SK-N-MC (cell line): ENCODE measurements at regions not wholly inside any gene's neighbourhood (a gene's known extent, or its start where the extent isn't known, plus 50 kb on each side); places are given as distances from the start of the nearest gene placed in this dataset.

Source experiments
- DNase-seq: peaks from one replicate; pipeline ENCODE4 v3.0.0-alpha.2; 2011; ENCODE audit warnings: low read depth, low spot score
- H3K27ac ChIP-seq: fragments of 200-600 bp; sonication (generic); 2 replicates; pipeline ENCODE4 v1.5.1; 2016; ENCODE audit warnings: mixed run types
- H3K36me3 ChIP-seq: fragments of 200-600 bp; sonication (generic); 2 replicates; pipeline ENCODE4 v1.6.1; 2017; ENCODE audit warnings: antibody characterized with exemption, low read length, mixed read lengths; ENCODE audit not compliant: insufficient read depth
- H3K4me3 ChIP-seq: fragments of 200-600 bp; sonication (generic); 2 replicates; pipeline ENCODE4 v1.5.1; 2016
- H3K9ac ChIP-seq: fragments of 200-600 bp; sonication (generic); 2 replicates; pipeline ENCODE4 v1.8.0; 2017; ENCODE audit warnings: mixed run types, mixed read lengths; ENCODE audit not compliant: insufficient read length
- H3K9me3 ChIP-seq: fragments of 200-600 bp; sonication (generic); 2 replicates; pipeline ENCODE4 v1.6.1; 2017; ENCODE audit warnings: low read depth, mild to moderate bottlenecking, antibody characterized with exemption, low read length, moderate library complexity, mixed read lengths
- EZH2 ChIP-seq: fragments of 200-600 bp; sonication (generic); IDR thresholded peaks from one replicate; pipeline ENCODE4 v1.6.1; 2017; ENCODE audit warnings: antibody characterized with exemption
- FOXP2 ChIP-seq: optimal IDR thresholded peaks from 2 replicates; pipeline ENCODE3; 2011; ENCODE audit warnings: mild to moderate bottlenecking, moderate library complexity; ENCODE audit not compliant: insufficient read depth; ENCODE audit errors: extremely low read length, control extremely low read depth
- POLR2AphosphoS5 ChIP-seq: IDR thresholded peaks from 2 replicates; pipeline ENCODE4 v1.6.1; 2012; ENCODE audit warnings: mild to moderate bottlenecking, low read depth, low read length, borderline replicate concordance

- TF ChIP-seq POLR2AphosphoS5 (no peak), FOXP2 (no peak), EZH2 (no peak)
- Histone ChIP-seq H3K9ac (no peak overlapping the region), H3K27ac (no peak overlapping the region), H3K36me3 (no peaks in the 10 kb centered on the region), H3K9me3 (no peaks in the 10 kb centered on the region), H3K4me3 (no peak overlapping the region)
- DNase-seq = no peak
These were observed 136.2 kb upstream of the F3 start for GRCh38 chr1:94677714-94678113.

GRCh38 chr1:94677087-94677486 is 135.5 kb upstream of the F3 start:
- Histone ChIP-seq H3K27ac (no peak overlapping the region), H3K4me3 (no peak overlapping the region), H3K36me3 (no peaks in the 10 kb centered on the region), H3K9ac (no peak overlapping the region), H3K9me3 (no peaks in the 10 kb centered on the region)
- TF ChIP-seq FOXP2 (no peak), EZH2 (no peak), POLR2AphosphoS5 (no peak)
- no peak for DNase-seq

- H3K9ac ChIP-seq = no peak overlapping the region
- no peak for TF ChIP-seq EZH2
- no peak for TF ChIP-seq POLR2AphosphoS5
- no peak for TF ChIP-seq FOXP2
- H3K27ac ChIP-seq = no peak overlapping the region
- no peak for DNase-seq
- no peaks in the 10 kb centered on the region for H3K36me3 ChIP-seq
- H3K9me3 ChIP-seq = no peaks in the 10 kb centered on the region
- H3K4me3 ChIP-seq = no peak overlapping the region
These were observed 135.1 kb upstream of the F3 start for GRCh38 chr1:94676686-94677085.

DNA sequence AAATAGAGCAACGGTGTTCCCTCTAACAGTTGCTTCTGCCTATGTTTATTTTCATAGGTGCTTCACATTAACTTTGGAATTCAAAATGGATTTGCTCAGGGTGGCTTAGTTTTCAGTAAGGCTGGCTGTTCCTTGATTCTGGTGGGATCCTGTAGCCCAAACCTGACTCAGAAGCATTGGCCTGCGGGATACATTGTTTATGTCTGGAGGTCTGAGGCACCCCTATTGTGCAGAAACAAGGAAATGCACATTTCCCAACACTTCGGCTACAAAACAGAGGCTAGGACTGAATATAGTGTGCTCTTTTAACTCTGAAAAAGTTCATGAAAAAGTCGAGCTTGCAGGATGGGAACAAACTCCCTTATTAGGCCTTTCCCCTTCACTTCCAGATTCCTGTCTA is 133.8 kb upstream of the F3 start:
- DNase-seq = no peak
- no peaks in the 10 kb centered on the region for H3K36me3 ChIP-seq
- no peaks in the 10 kb centered on the region for H3K9me3 ChIP-seq
- H3K4me3 ChIP-seq = no peak overlapping the region
- H3K27ac ChIP-seq = no peak overlapping the region
- TF ChIP-seq FOXP2 = no peak
- H3K9ac ChIP-seq = no peak overlapping the region

DNA sequence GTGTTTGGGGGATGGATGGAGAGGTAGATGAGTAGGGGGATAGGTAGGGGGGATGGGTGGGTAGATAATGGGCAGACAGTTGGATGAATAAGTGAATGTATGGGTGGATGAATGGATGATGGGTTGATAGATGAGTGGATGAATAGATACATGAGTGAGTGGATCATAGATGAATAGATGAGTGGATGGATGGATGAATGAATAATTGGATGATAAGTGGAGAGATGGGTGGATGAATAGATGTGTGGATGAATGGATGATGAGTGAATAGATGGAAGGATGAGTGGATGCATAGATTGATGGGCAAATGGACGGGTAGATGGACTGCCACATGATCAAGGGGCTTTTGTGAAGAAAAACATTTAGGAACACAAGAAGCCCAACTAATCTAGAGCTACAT is 133.3 kb upstream of the F3 start:
- H3K27ac ChIP-seq = no peak overlapping the region
- TF ChIP-seq EZH2 = no peak
- TF ChIP-seq POLR2AphosphoS5 = no peak
- TF ChIP-seq FOXP2 = no peak
- H3K4me3 ChIP-seq = no peak overlapping the region
- H3K9ac ChIP-seq = no peak overlapping the region
- no peaks in the 10 kb centered on the region for H3K9me3 ChIP-seq
- H3K36me3 ChIP-seq = no peaks in the 10 kb centered on the region
- no peak for DNase-seq

DNA sequence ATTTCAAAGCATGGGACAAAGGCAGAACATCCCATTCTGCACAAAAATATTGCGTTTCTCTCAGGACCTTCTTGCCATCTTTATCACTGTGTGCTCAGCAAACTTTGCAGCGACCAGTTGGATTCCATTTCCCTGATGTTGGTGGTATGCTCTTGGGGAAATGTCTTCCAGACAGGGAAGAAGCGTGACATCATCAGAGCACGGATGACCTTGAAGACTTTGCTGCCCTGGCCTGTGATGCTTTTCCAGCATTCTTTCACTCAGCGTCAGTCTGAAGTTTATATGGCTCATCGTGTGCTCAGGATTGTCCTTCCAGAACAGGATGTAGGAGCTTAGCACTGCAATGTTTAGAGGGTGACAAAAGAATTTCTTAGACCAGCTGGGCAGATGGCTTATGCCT is 131.4 kb upstream of the F3 start:
- Histone ChIP-seq H3K36me3 (no peaks in the 10 kb centered on the region), H3K9ac (no peak overlapping the region), H3K9me3 (peaks cover 4% of the 10 kb centered on the region; the same call in 1 of the 2 replicates), H3K27ac (no peak overlapping the region), H3K4me3 (no peak overlapping the region)
- no peak for DNase-seq
- TF ChIP-seq FOXP2 (no peak), EZH2 (no peak), POLR2AphosphoS5 (no peak)

- no peak for DNase-seq
- Histone ChIP-seq H3K4me3 (no peak overlapping the region), H3K9ac (no peak overlapping the region), H3K27ac (no peak overlapping the region), H3K36me3 (no peaks in the 10 kb centered on the region), H3K9me3 (peaks cover 4% of the 10 kb centered on the region; the same call in 1 of the 2 replicates)
- TF ChIP-seq FOXP2 = no peak
- no peak for TF ChIP-seq EZH2
- TF ChIP-seq POLR2AphosphoS5 = no peak
These were observed 130.4 kb upstream of the F3 start for GRCh38 chr1:94672001-94672400.

- no peak for DNase-seq
- no peak for TF ChIP-seq POLR2AphosphoS5
- no peak for TF ChIP-seq FOXP2
- no peak for TF ChIP-seq EZH2
- H3K9ac ChIP-seq = no peak overlapping the region
- peaks cover 4% of the 10 kb centered on the region; the same call in 1 of the 2 replicates for H3K9me3 ChIP-seq
- H3K36me3 ChIP-seq = no peaks in the 10 kb centered on the region
- H3K27ac ChIP-seq = no peak overlapping the region
- H3K4me3 ChIP-seq = no peak overlapping the region
These were observed 128.7 kb upstream of the F3 start for GRCh38 chr1:94670273-94670672.

DNA sequence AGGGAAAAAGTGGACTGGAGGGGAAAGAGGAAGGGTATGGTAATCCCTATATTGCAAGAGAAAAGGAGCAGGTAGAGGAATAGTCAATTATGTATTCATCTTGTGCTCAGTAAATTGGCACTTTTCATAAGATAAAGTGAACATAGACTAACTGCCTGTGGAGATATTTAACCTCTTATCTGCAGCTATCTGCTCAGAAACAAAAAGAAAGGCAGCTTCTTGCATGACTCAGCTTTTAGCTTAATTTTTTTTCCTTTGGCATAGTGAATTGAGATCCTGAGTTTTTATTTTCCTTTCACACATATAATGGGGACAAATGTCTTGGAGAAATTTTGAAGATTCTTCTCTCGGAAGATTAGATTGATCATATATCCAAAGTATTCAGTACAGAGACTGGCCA is 127.6 kb upstream of the F3 start:
- H3K9me3 ChIP-seq = peaks cover 7% of the 10 kb centered on the region; the same call in 1 of the 2 replicates
- no peak overlapping the region for H3K9ac ChIP-seq
- no peaks in the 10 kb centered on the region for H3K36me3 ChIP-seq
- no peak overlapping the region for H3K27ac ChIP-seq
- no peak for TF ChIP-seq EZH2
- TF ChIP-seq POLR2AphosphoS5 = no peak
- TF ChIP-seq FOXP2 = no peak
- no peak for DNase-seq
- no peak overlapping the region for H3K4me3 ChIP-seq
